K562 (cell line): ENCODE measurements at regions not wholly inside any gene's neighbourhood (a gene's known extent, or its start where the extent isn't known, plus 50 kb on each side); places are given as distances from the start of the nearest gene placed in this dataset.

Experiments used
- ATAC-seq: fragments of 200-7000 bp; cut with Tn5 transposase; 3 replicates; pipeline ENCODE4 v1.9.1; 2020; ENCODE audit warnings: moderate library complexity
- BruUV-seq: library from RNA; stranded (reverse); fragments of 400-500 nt; replicated peaks from 2 replicates; lab custom pipeline; 2021; lab: Mats Ljungman, UMichigan
- CTCF ChIA-PET: fragments of 300-600 bp; formaldehyde crosslinking; extraction: SDS; loops from one replicate; lab custom pipeline; 2021; ENCODE audit warnings: low intra/inter-chr PET ratio; lab: Yijun Ruan, JAX
- POLR2A ChIA-PET: fragments of 300-600, 350-650 bp; sonication (Branson Sonifier 250); formaldehyde crosslinking; extraction: SDS; loops from one replicate; lab custom pipeline; 2021; ENCODE audit warnings: antibody characterized with exemption, inconsistent platforms; lab: Yijun Ruan, JAX
- DNase-seq, 4 experiments: peaks; one replicate each; pipeline versions ENCODE4 v3.0.0 to v3.0.0-alpha.2; 2011 to 2018; ENCODE audit warnings: low spot score in 3 of 4, mixed read lengths in 3 of 4; ENCODE audit errors: extremely low read depth in 1 of 4
- FAIRE-seq: peaks from 2 replicates; lab custom pipeline; 2011; peaks lifted over from hg19 to GRCh38; lab: Jason Lieb, UNC
- H2AFZ ChIP-seq: 2 replicates; pipeline ENCODE4 v1.6.0; 2011; ENCODE audit warnings: low read depth, low read length, control low read depth, inconsistent platforms
- H3K27ac ChIP-seq: fragments of 200-600 bp; 3 replicates; pipeline ENCODE4 v1.8.0; 2011; ENCODE audit warnings: low read depth, mild to moderate bottlenecking, control low read depth, inconsistent platforms, low read length, moderate library complexity, mixed read lengths; ENCODE audit errors: extremely low read depth
- H3K27me3 ChIP-seq, 2 experiments: fragments of 300-600 bp in 1 of 2; 2 replicates in 1 of 2; 3 replicates in 1 of 2; pipeline versions ENCODE4 v1.6.0 to v1.8.0; 2011; ENCODE audit warnings: inconsistent platforms in 2 of 2, low read length in 2 of 2, mild to moderate bottlenecking in 1 of 2, mixed read lengths in 1 of 2, moderate library complexity in 1 of 2; ENCODE audit not compliant: control insufficient read depth in 2 of 2, insufficient read depth in 2 of 2
- H3K36me3 ChIP-seq: fragments of 300-600 bp; 3 replicates; pipeline ENCODE4 v1.8.0; 2011; ENCODE audit warnings: mild to moderate bottlenecking, low read length, inconsistent platforms; ENCODE audit not compliant: control insufficient read depth, insufficient read depth
- H3K4me1 ChIP-seq, 2 experiments: fragments of 200-600 bp in 1 of 2; replicated peaks in 1 of 2; 2 replicates in 1 of 2; 3 replicates in 1 of 2; pipeline versions ENCODE4 v1.5.1 to v1.8.0; 2011; ENCODE audit warnings: inconsistent platforms in 2 of 2, low read length in 2 of 2, mild to moderate bottlenecking in 1 of 2, mixed read lengths in 1 of 2, moderate library complexity in 1 of 2; ENCODE audit not compliant: control insufficient read depth in 2 of 2, insufficient read depth in 2 of 2
- H3K4me2 ChIP-seq: 2 replicates; pipeline ENCODE4 v1.6.1; 2011; ENCODE audit warnings: low read length, control low read depth, inconsistent platforms, mixed read lengths; ENCODE audit not compliant: insufficient read depth
- H3K4me3 ChIP-seq: fragments of 200-600 bp; sonication (generic), shearing (Covaris generic); 2 replicates; pipeline ENCODE4 v1.5.1; 2016; ENCODE audit warnings: control low read depth, inconsistent platforms
- H3K79me2 ChIP-seq: fragments of 200-600 bp; 3 replicates; pipeline ENCODE4 v1.8.0; 2011; ENCODE audit warnings: low read length, inconsistent platforms; ENCODE audit not compliant: control insufficient read depth, insufficient read depth
- H3K9ac ChIP-seq, 2 experiments: 2 replicates each; pipeline versions ENCODE4 v1.6.0 to v1.6.1; 2011; ENCODE audit warnings: low read depth in 2 of 2, low read length in 2 of 2, control low read depth in 1 of 2, inconsistent platforms in 1 of 2, mild to moderate bottlenecking in 1 of 2, mixed read lengths in 1 of 2; ENCODE audit not compliant: insufficient read depth in 1 of 2
- H3K9me1 ChIP-seq: one replicate; pipeline ENCODE4 v1.6.0; 2011; ENCODE audit warnings: inconsistent platforms, mild to moderate bottlenecking, low read length, moderate library complexity; ENCODE audit not compliant: control insufficient read depth, insufficient read depth
- H3K9me3 ChIP-seq: replicated peaks from 2 replicates; pipeline ENCODE4 v1.5.1; 2011; ENCODE audit warnings: low read depth, low read length, inconsistent platforms; ENCODE audit not compliant: control insufficient read depth, insufficient read depth
- H4K20me1 ChIP-seq: replicated peaks from 2 replicates; pipeline ENCODE4 v1.6.1; 2011; ENCODE audit warnings: low read length, inconsistent platforms, mixed read lengths; ENCODE audit not compliant: control insufficient read depth, insufficient read depth
- ARID1B ChIP-seq: fragments of 450-650 bp; IDR thresholded peaks from 2 replicates; pipeline ENCODE4 v1.6.1; 2016; ENCODE audit warnings: antibody characterized with exemption, mild to moderate bottlenecking, inconsistent platforms
- CBFA2T2 ChIP-seq: fragments of 450-650 bp; conservative IDR thresholded peaks from 2 replicates; pipeline ENCODE4 v1.6.1; 2017; ENCODE audit warnings: mild to moderate bottlenecking
- CBFA2T3 ChIP-seq: fragments of 450-650 bp; IDR thresholded peaks from 2 replicates; pipeline ENCODE4 v1.6.1; 2017
- GATA2 ChIP-seq: sonication (generic); formaldehyde crosslinking; IDR thresholded peaks from 2 replicates; pipeline ENCODE4 v1.4.0; 2020; ENCODE audit warnings: mild to moderate bottlenecking, missing genetic modification reagents
- IFI16 ChIP-seq: fragments of 250-450 bp; sonication (Bioruptor Pico); IDR thresholded peaks from 2 replicates; pipeline ENCODE4 v2.1.2; 2022; ENCODE audit warnings: mild to moderate bottlenecking, inconsistent platforms
- TAL1 ChIP-seq: fragments of 450-650 bp; IDR thresholded peaks from 2 replicates; pipeline ENCODE4 v1.6.1; 2016; ENCODE audit warnings: mild to moderate bottlenecking
- TCF3 ChIP-seq: sonication (generic); formaldehyde crosslinking; IDR thresholded peaks from 2 replicates; pipeline ENCODE4 v1.4.0; 2020; ENCODE audit warnings: mild to moderate bottlenecking, missing genetic modification reagents
- TEAD4 ChIP-seq, 2 experiments: sonication (generic) in 1 of 2; formaldehyde crosslinking in 1 of 2; IDR thresholded peaks; 2 replicates each; pipeline versions ENCODE4 v1.6.1 to v1.8.0; 2012 to 2022; ENCODE audit warnings: borderline replicate concordance in 1 of 2, inconsistent platforms in 1 of 2, low read length in 1 of 2, mild to moderate bottlenecking in 1 of 2, missing genetic modification reagents in 1 of 2
- ZNF316 ChIP-seq: fragments of 450-650 bp; IDR thresholded peaks from 2 replicates; pipeline ENCODE4 v1.6.1; 2016
- in situ Hi-C: fragments of 300-500 bp; cut with MboI; formaldehyde crosslinking; loops from 4 replicates; pipeline ENCODE4 v1.15.0; 2018; ENCODE audit warnings: inconsistent platforms, mixed read lengths
- intact Hi-C: fragments of 100-400 bp; cut with micrococcal nuclease; formaldehyde crosslinking; loops from 2 replicates; pipeline ENCODE4 v1.14.2; 2022

DNA sequence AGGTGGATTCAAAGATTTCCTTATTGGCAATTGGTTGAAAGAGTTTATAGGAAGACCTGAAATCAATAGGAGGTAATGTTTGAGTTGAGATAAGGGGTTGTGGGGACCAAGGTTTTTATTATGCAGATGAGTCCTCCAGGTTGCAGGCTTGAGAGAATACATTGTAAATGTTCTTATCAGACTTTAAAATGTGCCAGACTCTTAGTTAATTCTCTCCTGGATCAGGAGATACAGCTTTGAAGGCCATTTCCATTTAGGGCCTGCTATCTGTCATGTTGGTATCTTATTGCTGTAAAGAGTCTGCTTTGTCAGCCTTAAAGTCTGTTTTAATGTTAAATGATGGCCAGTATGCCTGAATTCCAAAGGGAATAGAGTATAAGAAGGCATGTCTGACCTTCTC lies 61.8 kb upstream of the CALCR start:
- 0 out of 3 replicates have a peak, but pooled peaks cover 5% of the 10 kb centered on the region for H3K79me2 ChIP-seq
- H3K4me2 ChIP-seq: no peak overlapping the region
- ATAC-seq: no peak
- H4K20me1 ChIP-seq: no peaks in the 10 kb centered on the region
- H3K9ac ChIP-seq: no peak overlapping the region
- intact Hi-C loops (no loop called here), in situ Hi-C loops (no loop called here)
- H3K4me3 ChIP-seq: no peak overlapping the region
- no peaks in the 10 kb centered on the region for H3K9me3 ChIP-seq
- no peak overlapping the region for H3K27ac ChIP-seq
- no peak overlapping the region for H2AFZ ChIP-seq
- POLR2A ChIA-PET: interaction anchor here (1.6 kb wide), 1 partner anchor 11 kb away, joined by 4 read pairs; no protein-coding TSS in a partner anchor
- no peaks in the 10 kb centered on the region for H3K9me1 ChIP-seq
- no peaks in the 10 kb centered on the region for H3K36me3 ChIP-seq
- BruUV-seq: no TSS peak
- TF ChIP-seq TCF3 (CRISPR knock-in tag) (peak; percentile 53; the same call in 1 of the 2 replicates), IFI16 (no peak), TAL1 (peak; percentile 59), CBFA2T2 (no peak), ZNF316 (no peak), CBFA2T3 (peak; percentile 47; the same call in 1 of the 2 replicates), GATA2 (CRISPR knock-in tag) (0 out of 2 replicates have a peak, but pooled peaks have one; percentile 16), TEAD4 (IDR thresholded peaks at IDR 0.05; ENCODE audit: low read length) (peak; percentile 35; the same call in 1 of the 2 replicates), TEAD4 (CRISPR knock-in tag; IDR thresholded peaks at IDR 0.05; ENCODE audit: borderline replicate concordance) (no peak), ARID1B (peak; percentile 50; the same call in 1 of the 2 replicates)
- no peak for FAIRE-seq
- CTCF ChIA-PET: no interaction called here
- no peaks in the 10 kb centered on the region for H3K27me3 ChIP-seq
- no peaks in the 10 kb centered on the region for H3K4me1 ChIP-seq
- DNase-seq: peak in 1 of 4 experiments; percentile 24
